ENCODE measurements at regions not wholly inside any gene's neighbourhood (a gene's known extent, or its start where the extent isn't known, plus 50 kb on each side); places are given as distances from the start of the nearest gene placed in this dataset.

GRCh38 chr22:44583854-44584253 is 85.8 kb upstream of the RTL6 start:
- TF ChIP-seq CTCF (IDR thresholded peaks at IDR 0.05) (peak; percentile 15), EZH2 (IDR thresholded peaks at IDR 0.05) (no peak), EZH2phosphoT487 (IDR thresholded peaks at IDR 0.05) (no peak)
